Adipocyte (in vitro differentiated cells): ENCODE measurements at regions not wholly inside any gene's neighbourhood (a gene's known extent, or its start where the extent isn't known, plus 50 kb on each side); places are given as distances from the start of the nearest gene placed in this dataset.

Experiments
- DNase-seq: peaks from one replicate; pipeline ENCODE4 v3.0.0-alpha.2; 2015; ENCODE audit warnings: low read depth
- H3K27me3 ChIP-seq: replicated peaks from 2 replicates; pipeline ENCODE4 v1.7.0; 2013; ENCODE audit warnings: mild to moderate bottlenecking, low read length, moderate library complexity; ENCODE audit not compliant: control insufficient read depth, insufficient read depth
- H3K36me3 ChIP-seq: 2 replicates; pipeline ENCODE4 v1.7.0; 2013; ENCODE audit warnings: low read length, mild to moderate bottlenecking, moderate library complexity; ENCODE audit not compliant: control insufficient read depth, insufficient read depth, severe bottlenecking
- H3K4me1 ChIP-seq: 2 replicates; pipeline ENCODE4 v1.7.0; 2013; ENCODE audit warnings: mild to moderate bottlenecking, low read length, moderate library complexity; ENCODE audit not compliant: control insufficient read depth, insufficient read depth
- H3K4me3 ChIP-seq: 2 replicates; pipeline ENCODE4 v1.7.0; 2013; ENCODE audit warnings: mild to moderate bottlenecking, low read length, moderate library complexity
- H3K9ac ChIP-seq: 2 replicates; pipeline ENCODE4 v1.7.0; 2013; ENCODE audit warnings: mild to moderate bottlenecking, low read length, moderate library complexity
- H3K9me3 ChIP-seq: 2 replicates; pipeline ENCODE4 v1.7.0; 2013; ENCODE audit warnings: mild to moderate bottlenecking, low read length, moderate library complexity; ENCODE audit not compliant: control insufficient read depth

DNA sequence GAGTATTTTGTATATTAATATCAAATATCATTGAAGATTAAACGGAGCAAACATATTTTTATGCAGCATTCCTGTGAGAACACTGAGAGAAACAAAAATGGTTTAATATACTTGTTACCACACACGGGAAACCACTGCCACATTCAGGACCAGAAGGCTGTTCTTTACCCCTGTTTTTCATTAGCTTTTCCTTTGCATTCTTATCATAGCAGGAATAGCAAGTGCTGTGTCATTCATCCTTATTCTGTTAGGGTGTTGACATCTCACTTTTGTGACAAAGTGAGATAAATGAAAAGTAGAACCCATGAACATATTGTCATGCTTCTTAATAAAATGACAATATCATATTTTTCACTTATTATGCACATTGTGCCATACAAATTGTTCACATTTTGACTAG, 212.4 kb upstream of the NDST4 start:
- H3K36me3 ChIP-seq: no peaks in the 10 kb centered on the region
- H3K9me3 ChIP-seq: no peaks in the 10 kb centered on the region
- DNase-seq: peak; percentile 3
- H3K9ac ChIP-seq: no peak overlapping the region
- no peaks in the 10 kb centered on the region for H3K4me1 ChIP-seq
- H3K27me3 ChIP-seq: no peaks in the 10 kb centered on the region
- H3K4me3 ChIP-seq: no peak overlapping the region

DNA sequence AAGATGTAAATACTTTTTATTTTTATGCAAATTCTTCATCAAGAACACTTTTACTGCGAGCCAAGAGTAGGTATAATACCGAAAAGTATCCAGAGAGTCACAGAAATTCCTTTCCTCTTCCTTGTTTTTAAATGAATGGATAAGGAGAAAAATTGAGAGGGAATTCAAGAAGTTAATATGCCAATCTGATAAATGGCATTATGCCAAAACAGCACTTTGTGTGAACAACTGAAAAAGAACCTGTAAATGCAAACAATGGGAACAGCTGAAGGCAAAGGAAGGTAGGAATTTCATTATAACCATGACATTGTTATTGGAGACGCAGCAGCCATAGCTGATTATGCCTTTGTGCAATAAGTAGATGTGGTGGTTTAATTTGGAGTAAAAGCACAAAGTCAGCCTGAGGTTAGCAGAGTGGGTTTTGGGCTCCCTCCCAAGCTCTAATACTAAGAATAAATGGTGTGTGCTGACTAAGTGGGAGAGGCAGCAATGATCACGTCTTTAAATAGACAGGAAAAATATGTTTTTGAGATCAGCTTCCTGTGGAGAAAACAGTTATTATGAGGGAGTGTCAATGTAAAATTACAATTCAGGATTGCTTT, 209.8 kb upstream of the NDST4 start:
- DNase-seq: no peak
- no peak overlapping the region for H3K4me3 ChIP-seq
- H3K9me3 ChIP-seq: no peaks in the 10 kb centered on the region

DNA sequence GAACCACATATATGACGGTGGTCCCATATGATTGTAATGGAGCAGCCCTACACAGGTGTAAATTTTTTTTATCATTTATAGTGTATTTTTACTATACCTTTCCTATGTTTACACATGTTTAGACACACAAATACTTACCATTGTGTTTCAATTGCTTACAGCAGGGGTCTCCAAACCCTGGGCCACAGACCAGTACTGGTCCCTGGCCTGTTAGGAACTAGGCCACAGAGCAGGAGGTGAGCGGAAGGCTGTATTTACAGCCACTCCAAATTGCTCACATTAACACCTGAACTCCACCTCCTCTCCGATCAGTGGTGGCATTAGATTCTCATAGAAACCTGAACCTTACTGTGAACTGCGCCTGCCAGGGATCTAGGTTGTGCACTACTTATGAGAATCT, 201.8 kb upstream of the NDST4 start:
- no peaks in the 10 kb centered on the region for H3K4me1 ChIP-seq
- no peak overlapping the region for H3K4me3 ChIP-seq
- no peaks in the 10 kb centered on the region for H3K36me3 ChIP-seq
- no peaks in the 10 kb centered on the region for H3K27me3 ChIP-seq
- no peak overlapping the region for H3K9ac ChIP-seq
- no peaks in the 10 kb centered on the region for H3K9me3 ChIP-seq
- DNase-seq: no peak

More for the DNA sequence above, 209.8 kb upstream of the NDST4 start:
- Histone ChIP-seq H3K9ac (no peak overlapping the region), H3K4me1 (no peaks in the 10 kb centered on the region), H3K27me3 (no peaks in the 10 kb centered on the region), H3K36me3 (no peaks in the 10 kb centered on the region)

DNA sequence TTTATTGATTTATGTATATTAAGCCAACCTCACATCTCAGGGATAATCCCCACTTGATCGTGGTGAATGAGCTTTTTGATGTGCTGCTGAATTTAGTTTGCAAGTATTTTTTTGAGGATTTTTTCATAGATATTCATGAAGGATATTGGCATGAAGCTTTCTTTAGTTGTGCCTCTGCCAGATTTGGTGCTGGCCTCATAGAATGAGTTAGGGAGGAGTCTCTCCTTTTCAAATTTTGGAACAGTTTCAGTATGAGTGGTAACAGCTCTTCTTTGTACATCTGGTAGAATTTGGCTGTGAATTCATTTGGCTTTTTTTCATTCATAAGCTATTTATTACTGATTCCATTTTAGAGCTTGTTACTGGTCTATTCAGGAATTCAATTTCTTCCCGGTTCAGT, 197.2 kb upstream of the NDST4 start:
- no peak overlapping the region for H3K4me3 ChIP-seq
- no peaks in the 10 kb centered on the region for H3K36me3 ChIP-seq
- DNase-seq: no peak
- H3K4me1 ChIP-seq: no peaks in the 10 kb centered on the region
- no peak overlapping the region for H3K9ac ChIP-seq
- no peaks in the 10 kb centered on the region for H3K9me3 ChIP-seq
- H3K27me3 ChIP-seq: no peaks in the 10 kb centered on the region

DNA sequence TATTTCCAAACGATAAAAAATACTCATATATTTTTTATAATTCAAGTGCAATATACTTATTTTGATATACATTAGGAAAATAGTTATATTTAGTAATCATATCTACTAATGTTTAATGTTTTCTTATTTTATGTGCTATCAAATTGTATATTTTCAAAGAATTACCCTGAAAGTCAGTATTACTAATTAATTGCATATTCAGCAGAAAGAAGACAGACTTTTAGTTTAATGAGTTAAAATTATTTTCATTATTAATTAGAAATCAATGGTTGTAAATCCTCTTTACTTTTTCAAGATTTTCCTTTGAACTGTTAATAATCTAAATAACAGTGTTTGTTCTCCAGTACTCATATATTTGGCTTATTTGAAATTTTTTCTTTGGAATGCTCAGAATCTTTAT, 181.3 kb upstream of the NDST4 start:
- DNase-seq: no peak

DNA sequence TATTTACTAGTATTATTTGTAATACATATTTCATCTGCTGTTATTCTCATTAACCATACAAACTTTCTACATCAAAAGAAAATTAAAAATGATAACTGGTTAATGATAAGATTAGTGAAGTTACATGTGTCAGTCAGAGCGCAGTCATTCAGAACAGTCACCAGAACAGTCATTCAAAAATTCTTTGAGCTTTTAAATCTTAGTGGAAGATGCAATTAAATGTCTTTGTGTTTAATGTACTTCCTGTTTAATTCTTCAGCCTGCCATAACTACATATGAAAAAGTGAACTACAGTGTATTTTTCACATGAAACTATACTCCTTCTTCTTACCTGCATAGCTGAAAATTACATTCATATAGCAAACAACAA, 179.7 kb upstream of the NDST4 start:
- Histone ChIP-seq H3K4me1 (no peaks in the 10 kb centered on the region), H3K9me3 (no peaks in the 10 kb centered on the region), H3K9ac (no peak overlapping the region), H3K36me3 (no peaks in the 10 kb centered on the region), H3K4me3 (no peak overlapping the region), H3K27me3 (no peaks in the 10 kb centered on the region)
- DNase-seq: no peak

More for the DNA sequence above, 181.3 kb upstream of the NDST4 start:
- no peak overlapping the region for H3K4me3 ChIP-seq
- no peaks in the 10 kb centered on the region for H3K9me3 ChIP-seq
- no peak overlapping the region for H3K9ac ChIP-seq
- H3K36me3 ChIP-seq: no peaks in the 10 kb centered on the region
- no peaks in the 10 kb centered on the region for H3K27me3 ChIP-seq
- H3K4me1 ChIP-seq: no peaks in the 10 kb centered on the region

DNA sequence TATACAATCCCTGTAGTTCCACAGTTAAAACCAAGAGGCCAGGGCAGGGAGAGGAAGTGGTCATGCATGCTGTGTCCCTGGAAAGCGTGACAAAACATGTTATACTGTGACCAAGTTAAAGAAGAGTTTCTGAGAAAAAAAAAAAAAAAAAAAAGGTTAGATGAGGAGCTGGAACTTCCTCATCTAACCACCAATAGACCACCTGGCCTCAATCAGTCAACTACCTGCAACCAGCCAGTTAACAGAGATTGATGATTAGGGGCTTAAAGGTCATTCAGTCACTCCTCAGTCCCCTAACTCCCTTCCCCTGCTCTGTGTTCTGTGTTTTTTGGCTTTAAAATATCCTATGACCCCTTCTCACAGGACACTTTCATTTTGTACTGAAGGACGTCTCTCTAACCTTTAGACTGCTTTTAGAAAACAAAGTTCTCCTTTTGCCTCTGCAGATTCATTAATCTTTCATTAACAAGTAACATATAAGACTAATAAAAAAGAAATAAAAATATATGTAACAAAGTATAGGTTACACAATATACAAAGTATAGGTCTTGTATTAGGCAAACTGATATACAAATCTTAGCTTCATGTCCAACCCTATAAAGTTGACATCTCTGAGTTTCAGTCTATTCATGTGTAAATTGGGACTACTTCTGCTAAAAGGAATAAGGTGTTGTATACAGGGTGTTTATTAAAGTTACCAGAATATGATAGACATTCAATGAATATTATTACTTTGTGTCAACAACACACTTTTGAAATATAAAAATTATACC, 179.1 kb upstream of the NDST4 start:
- no peaks in the 10 kb centered on the region for H3K4me1 ChIP-seq
- H3K9ac ChIP-seq: no peak overlapping the region
- DNase-seq: no peak
- no peaks in the 10 kb centered on the region for H3K27me3 ChIP-seq
- no peaks in the 10 kb centered on the region for H3K9me3 ChIP-seq
- H3K36me3 ChIP-seq: no peaks in the 10 kb centered on the region
- H3K4me3 ChIP-seq: no peak overlapping the region

DNA sequence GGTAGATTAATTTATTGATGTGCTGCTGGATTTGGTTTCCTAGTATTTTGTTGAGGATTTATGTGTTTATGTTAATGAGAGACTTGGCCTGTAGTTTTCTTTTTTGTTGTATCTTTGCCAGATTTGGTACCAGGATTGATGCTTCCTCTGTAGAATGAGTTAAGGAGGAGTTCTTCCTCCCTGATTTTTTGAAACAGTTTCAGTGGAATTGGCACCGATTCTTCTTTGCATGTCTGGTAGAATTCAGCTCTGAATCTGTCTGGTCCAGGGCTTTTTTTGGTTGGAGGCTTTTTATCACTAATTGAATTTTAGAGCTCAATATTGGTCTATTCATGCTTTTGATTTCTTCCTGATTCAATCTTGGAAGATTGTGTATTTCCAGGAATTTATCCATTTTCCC, 174.0 kb upstream of the NDST4 start:
- Histone ChIP-seq H3K4me3 (no peak overlapping the region), H3K9me3 (no peaks in the 10 kb centered on the region), H3K4me1 (peaks cover 8% of the 10 kb centered on the region), H3K27me3 (no peaks in the 10 kb centered on the region), H3K36me3 (no peaks in the 10 kb centered on the region), H3K9ac (no peak overlapping the region)
- no peak for DNase-seq

DNA sequence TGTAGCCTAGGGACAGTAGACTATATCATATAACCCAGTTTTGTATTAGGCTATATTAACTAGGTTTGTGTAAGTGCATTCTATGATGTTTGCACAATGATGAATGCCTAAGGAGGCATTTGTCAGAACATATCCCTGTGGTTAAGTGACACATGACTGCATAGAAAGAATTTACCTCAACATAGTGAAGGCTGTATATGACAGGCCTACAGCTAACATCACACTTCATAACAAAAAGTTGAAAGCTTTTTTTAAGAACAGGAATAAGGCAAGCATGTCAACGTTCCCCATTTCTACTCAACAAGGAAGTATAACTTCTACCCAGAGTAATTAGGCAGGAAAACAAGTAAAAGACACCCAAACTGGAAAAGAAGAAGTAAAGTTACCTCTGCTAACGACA, 165.9 kb upstream of the NDST4 start:
- no peak overlapping the region for H3K4me3 ChIP-seq
- H3K9ac ChIP-seq: no peak overlapping the region
- no peaks in the 10 kb centered on the region for H3K9me3 ChIP-seq
- H3K27me3 ChIP-seq: no peaks in the 10 kb centered on the region
- no peak for DNase-seq
- H3K4me1 ChIP-seq: peaks cover 4% of the 10 kb centered on the region
- no peaks in the 10 kb centered on the region for H3K36me3 ChIP-seq

DNA sequence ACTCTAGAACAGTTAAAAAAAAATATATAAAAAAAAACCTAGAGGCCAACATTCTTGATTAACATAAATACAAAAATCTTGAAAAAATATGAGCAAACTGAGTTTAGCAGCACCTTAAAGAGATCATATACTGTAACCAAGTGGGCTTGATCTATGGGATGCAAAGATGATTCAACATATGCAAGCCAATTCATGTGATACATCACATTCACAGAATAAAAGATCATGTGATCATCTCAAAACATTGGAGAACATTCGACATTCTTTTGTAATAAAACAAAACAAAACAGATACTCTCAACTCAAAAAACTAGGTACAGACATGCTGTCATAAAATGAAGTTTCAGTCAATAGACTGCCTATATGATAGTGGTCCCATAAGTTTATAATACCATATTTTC, 165.4 kb upstream of the NDST4 start:
- DNase-seq: no peak
- Histone ChIP-seq H3K36me3 (no peaks in the 10 kb centered on the region), H3K4me3 (no peak overlapping the region), H3K4me1 (no peaks in the 10 kb centered on the region), H3K27me3 (no peaks in the 10 kb centered on the region), H3K9me3 (no peaks in the 10 kb centered on the region), H3K9ac (no peak overlapping the region)

DNA sequence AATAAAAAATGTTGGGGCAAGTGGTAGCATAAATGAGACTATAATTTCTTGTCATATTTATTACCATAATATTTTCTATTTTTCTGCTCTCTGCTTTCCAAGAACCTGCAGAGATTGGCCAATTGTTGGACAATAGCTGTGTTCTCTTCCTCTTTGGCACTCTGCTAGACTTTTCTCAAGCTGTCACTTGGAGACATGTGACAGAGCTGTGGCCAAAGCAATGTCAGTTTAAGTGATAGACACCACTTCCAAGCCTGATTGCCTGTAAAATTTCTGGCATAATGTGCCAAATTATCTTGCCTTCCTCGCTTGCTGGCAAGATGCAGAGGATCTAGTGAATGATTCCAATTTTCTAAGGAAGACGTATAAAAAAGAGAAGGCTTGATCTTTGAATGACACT, 162.2 kb upstream of the NDST4 start:
- Histone ChIP-seq H3K36me3 (no peaks in the 10 kb centered on the region), H3K9ac (no peak overlapping the region), H3K27me3 (no peaks in the 10 kb centered on the region), H3K4me1 (peaks cover 12% of the 10 kb centered on the region), H3K4me3 (no peak overlapping the region), H3K9me3 (no peaks in the 10 kb centered on the region)
- DNase-seq: no peak

DNA sequence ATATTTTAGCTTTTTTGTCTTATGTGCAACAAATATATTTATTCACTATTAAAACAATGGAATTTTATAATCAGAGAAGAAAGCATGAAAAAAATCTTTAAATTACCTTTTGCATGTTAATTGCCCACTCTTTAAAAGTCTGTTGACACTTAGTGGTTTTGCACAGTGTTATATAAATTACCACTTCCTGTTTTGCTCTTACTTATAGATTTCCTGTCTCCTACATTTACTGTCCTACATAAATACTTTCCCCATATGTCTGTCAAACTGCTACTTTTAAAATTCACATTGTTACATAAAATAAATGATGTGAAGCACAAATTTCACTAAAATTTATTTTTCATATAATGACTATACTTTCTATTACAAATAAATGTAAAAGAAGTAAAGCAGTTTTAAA, 161.1 kb upstream of the NDST4 start:
- Histone ChIP-seq H3K9ac (no peak overlapping the region), H3K27me3 (no peaks in the 10 kb centered on the region), H3K9me3 (no peaks in the 10 kb centered on the region), H3K36me3 (no peaks in the 10 kb centered on the region), H3K4me1 (peaks cover 12% of the 10 kb centered on the region), H3K4me3 (no peak overlapping the region)
- DNase-seq: no peak
